OCI-LY3 (cell line): ENCODE measurements at regions not wholly inside any gene's neighbourhood (a gene's known extent, or its start where the extent isn't known, plus 50 kb on each side); places are given as distances from the start of the nearest gene placed in this dataset.

Experiments
- H2AFZ ChIP-seq: fragments of 200-600, 300-600 bp; shearing (Covaris generic); 2 replicates; pipeline ENCODE4 v1.6.0; 2014; ENCODE audit warnings: antibody characterized with exemption, low read depth, low read length
- H3K27ac ChIP-seq: fragments of 200-600, 300-600 bp; sonication (generic); 2 replicates; pipeline ENCODE4 v1.5.1; 2014; ENCODE audit warnings: mild to moderate bottlenecking, low read length, moderate library complexity, mixed read lengths
- H3K27me3 ChIP-seq: fragments of 200-600, 300-600 bp; sonication (generic); 2 replicates; pipeline ENCODE4 v1.6.1; 2014; ENCODE audit warnings: low read depth, low read length, mixed read lengths
- H3K36me3 ChIP-seq: fragments of 200-600, 300-600 bp; sonication (generic); replicated peaks from 2 replicates; pipeline ENCODE3; 2014; ENCODE audit warnings: low read depth, low read length, mixed read lengths
- H3K4me1 ChIP-seq: fragments of 300-600, 200-600 bp; sonication (generic); 2 replicates; pipeline ENCODE4 v1.6.1; 2014; ENCODE audit warnings: low read length, mixed read lengths
- H3K4me2 ChIP-seq: fragments of 200-600, 300-600 bp; sonication (generic); 2 replicates; pipeline ENCODE4 v1.6.1; 2014; ENCODE audit warnings: low read length, mixed read lengths
- H3K4me3 ChIP-seq: fragments of 300-600, 200-600 bp; sonication (generic); 2 replicates; pipeline ENCODE4 v1.5.1; 2014; ENCODE audit warnings: antibody characterized with exemption, mild to moderate bottlenecking, low read length, moderate library complexity
- H3K79me2 ChIP-seq: fragments of 300-600, 200-600 bp; shearing (Covaris generic); 2 replicates; pipeline ENCODE4 v1.6.1; 2014; ENCODE audit warnings: mild to moderate bottlenecking, low read length, mixed read lengths
- H3K9ac ChIP-seq: fragments of 300-600, 200-600 bp; shearing (Covaris generic); 2 replicates; pipeline ENCODE4 v1.6.0; 2014; ENCODE audit warnings: mild to moderate bottlenecking, low read length, moderate library complexity
- H3K9me3 ChIP-seq: fragments of 200-600, 300-600 bp; shearing (Covaris generic); 2 replicates; pipeline ENCODE4 v1.6.1; 2014; ENCODE audit warnings: low read length, mixed read lengths; ENCODE audit not compliant: insufficient read depth
- H4K20me1 ChIP-seq: fragments of 200-600, 300-600 bp; sonication (generic); 2 replicates; pipeline ENCODE4 v1.6.1; 2016; ENCODE audit warnings: low read length, mixed read lengths; ENCODE audit not compliant: insufficient read depth
- EZH2phosphoT487 ChIP-seq: fragments of 200-600 bp; shearing (Covaris generic); IDR thresholded peaks from 2 replicates; pipeline ENCODE4 v1.6.1; 2018; ENCODE audit warnings: antibody characterized with exemption, mixed run types, low read depth
- TF ChIP-seq, protein P1 (sequence below): fragments of 200-600, 300-600 bp; sonication (generic); IDR thresholded peaks from 2 replicates; pipeline ENCODE4 v1.5.1; 2014; ENCODE audit warnings: antibody characterized with exemption, low read length, low read depth

DNA sequence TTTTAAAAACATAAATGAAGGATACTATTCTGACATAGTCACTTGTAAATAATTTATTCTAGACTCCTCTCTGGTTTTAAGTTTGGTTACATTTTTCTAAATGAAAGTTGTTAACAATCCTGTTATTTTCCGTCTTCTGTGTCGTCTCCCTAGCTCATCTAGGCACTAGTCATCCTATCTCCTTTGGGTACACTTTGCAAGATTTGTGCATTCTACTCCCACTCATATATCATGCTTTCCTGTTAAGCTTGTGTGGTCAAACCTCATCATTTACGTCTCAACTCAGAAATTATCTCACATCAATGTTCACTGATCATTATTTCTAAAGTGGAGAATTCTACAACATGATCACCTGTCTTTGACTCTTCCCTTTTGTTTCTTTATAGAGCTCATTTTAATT, 658.7 kb downstream of the TLL1 start:
- no peak overlapping the region for H2AFZ ChIP-seq

DNA sequence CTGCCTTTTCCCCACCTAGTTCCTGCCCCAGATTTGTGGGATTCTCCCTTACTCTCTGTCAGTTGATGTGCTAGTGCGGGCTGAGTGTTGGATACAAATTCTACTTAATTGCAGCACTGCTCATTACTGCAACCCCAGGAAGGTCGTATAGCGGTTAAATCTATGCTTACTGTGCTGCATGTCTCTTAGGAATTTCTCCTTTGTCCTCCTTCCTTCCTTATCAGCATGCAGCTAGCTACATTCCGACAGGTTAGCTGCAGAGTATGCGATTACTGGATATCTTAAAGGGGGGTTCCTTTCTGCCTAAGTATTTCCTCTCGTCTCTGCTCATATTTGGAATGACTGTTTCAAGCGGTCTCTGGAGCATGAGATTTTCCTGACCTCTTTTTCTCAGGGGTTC, 662.8 kb downstream of the TLL1 start:
- Histone ChIP-seq H3K9ac (no peak overlapping the region), H3K36me3 (no peaks in the 10 kb centered on the region), H3K27ac (no peak overlapping the region), H3K4me3 (no peak overlapping the region), H3K79me2 (no peaks in the 10 kb centered on the region), H4K20me1 (no peaks in the 10 kb centered on the region), H3K4me2 (no peak overlapping the region), H3K9me3 (no peaks in the 10 kb centered on the region), H2AFZ (no peak overlapping the region), H3K27me3 (no peaks in the 10 kb centered on the region), H3K4me1 (no peaks in the 10 kb centered on the region)
- no peak for TF ChIP-seq EZH2phosphoT487
- TF ChIP-seq, protein P1, sequence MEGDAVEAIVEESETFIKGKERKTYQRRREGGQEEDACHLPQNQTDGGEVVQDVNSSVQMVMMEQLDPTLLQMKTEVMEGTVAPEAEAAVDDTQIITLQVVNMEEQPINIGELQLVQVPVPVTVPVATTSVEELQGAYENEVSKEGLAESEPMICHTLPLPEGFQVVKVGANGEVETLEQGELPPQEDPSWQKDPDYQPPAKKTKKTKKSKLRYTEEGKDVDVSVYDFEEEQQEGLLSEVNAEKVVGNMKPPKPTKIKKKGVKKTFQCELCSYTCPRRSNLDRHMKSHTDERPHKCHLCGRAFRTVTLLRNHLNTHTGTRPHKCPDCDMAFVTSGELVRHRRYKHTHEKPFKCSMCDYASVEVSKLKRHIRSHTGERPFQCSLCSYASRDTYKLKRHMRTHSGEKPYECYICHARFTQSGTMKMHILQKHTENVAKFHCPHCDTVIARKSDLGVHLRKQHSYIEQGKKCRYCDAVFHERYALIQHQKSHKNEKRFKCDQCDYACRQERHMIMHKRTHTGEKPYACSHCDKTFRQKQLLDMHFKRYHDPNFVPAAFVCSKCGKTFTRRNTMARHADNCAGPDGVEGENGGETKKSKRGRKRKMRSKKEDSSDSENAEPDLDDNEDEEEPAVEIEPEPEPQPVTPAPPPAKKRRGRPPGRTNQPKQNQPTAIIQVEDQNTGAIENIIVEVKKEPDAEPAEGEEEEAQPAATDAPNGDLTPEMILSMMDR: no peak

More for the DNA sequence above, 658.7 kb downstream of the TLL1 start:
- no peaks in the 10 kb centered on the region for H3K27me3 ChIP-seq
- no peak overlapping the region for H3K9ac ChIP-seq
- H3K27ac ChIP-seq: no peak overlapping the region
- no peak overlapping the region for H3K4me3 ChIP-seq
- H3K79me2 ChIP-seq: no peaks in the 10 kb centered on the region
- no peaks in the 10 kb centered on the region for H3K36me3 ChIP-seq
- H3K4me2 ChIP-seq: no peak overlapping the region
- H4K20me1 ChIP-seq: no peaks in the 10 kb centered on the region
- TF ChIP-seq, protein P1: no peak
- TF ChIP-seq EZH2phosphoT487: no peak
- H3K9me3 ChIP-seq: no peaks in the 10 kb centered on the region
- H3K4me1 ChIP-seq: no peaks in the 10 kb centered on the region

DNA sequence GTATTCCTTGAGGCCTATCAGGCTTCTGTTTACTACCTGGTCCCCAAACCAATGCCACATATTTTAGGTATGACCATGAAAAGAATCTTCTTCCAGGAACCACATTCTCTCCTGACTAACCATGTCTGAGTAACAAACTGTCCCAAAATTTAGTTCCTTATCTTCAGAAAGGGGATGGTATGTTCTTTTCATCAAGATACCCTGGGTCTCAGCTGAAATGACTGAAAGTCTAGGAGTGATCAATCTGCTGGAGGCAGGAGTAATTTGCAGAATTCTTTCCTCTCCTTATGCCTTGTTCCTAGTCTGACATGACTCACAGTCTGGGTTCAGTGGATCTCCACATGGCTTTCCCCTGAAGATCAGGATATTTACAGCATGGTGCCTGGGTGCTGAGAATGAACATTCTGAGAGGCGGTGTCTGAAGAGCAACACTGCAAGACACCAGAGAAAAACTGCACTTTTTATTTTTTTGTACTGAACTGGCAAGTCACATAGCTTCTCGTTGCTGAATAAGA, 665.5 kb downstream of the TLL1 start:
- Histone ChIP-seq H2AFZ (peak overlapping the region; percentile 51; the same call in 1 of the 2 replicates), H3K27ac (no peak overlapping the region), H3K9me3 (no peaks in the 10 kb centered on the region), H3K79me2 (no peaks in the 10 kb centered on the region), H3K36me3 (no peaks in the 10 kb centered on the region), H3K9ac (no peak overlapping the region), H3K27me3 (no peaks in the 10 kb centered on the region), H3K4me1 (no peaks in the 10 kb centered on the region), H4K20me1 (no peaks in the 10 kb centered on the region), H3K4me3 (no peak overlapping the region), H3K4me2 (no peak overlapping the region)
- no peak for TF ChIP-seq EZH2phosphoT487
- TF ChIP-seq, protein P1: no peak

DNA sequence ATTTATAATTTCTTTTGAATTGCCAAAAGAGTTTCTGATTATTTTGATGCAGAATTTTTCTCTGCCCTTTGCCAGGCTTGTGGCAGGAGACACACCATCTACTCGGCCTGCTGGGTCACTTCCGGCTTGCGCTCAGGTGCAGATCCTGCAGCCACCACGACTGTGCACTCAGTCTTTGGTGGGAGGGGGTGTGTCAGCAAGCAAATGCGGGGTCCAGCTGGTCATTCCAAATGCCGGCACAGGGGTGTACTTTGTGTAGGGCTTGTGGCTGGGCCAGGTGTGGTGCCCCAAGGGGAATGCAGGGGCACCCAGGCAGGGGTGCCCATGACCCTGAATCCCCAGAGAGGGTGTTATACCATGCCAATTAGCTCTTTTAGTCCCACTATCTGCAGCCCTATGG, 673.0 kb downstream of the TLL1 start:
- H3K27ac ChIP-seq: no peak overlapping the region
- no peak overlapping the region for H3K4me3 ChIP-seq
- H3K79me2 ChIP-seq: no peaks in the 10 kb centered on the region
- H3K27me3 ChIP-seq: no peaks in the 10 kb centered on the region
- no peak overlapping the region for H3K9ac ChIP-seq
- no peaks in the 10 kb centered on the region for H4K20me1 ChIP-seq
- H2AFZ ChIP-seq: no peak overlapping the region
- no peaks in the 10 kb centered on the region for H3K4me1 ChIP-seq
- H3K36me3 ChIP-seq: no peaks in the 10 kb centered on the region
- no peak overlapping the region for H3K4me2 ChIP-seq
- TF ChIP-seq, protein P1: no peak
- no peak for TF ChIP-seq EZH2phosphoT487
- H3K9me3 ChIP-seq: no peaks in the 10 kb centered on the region
